ENCODE measurements at regions not wholly inside any gene's neighbourhood (a gene's known extent, or its start where the extent isn't known, plus 50 kb on each side); places are given as distances from the start of the nearest gene placed in this dataset.
"Not testable (repeated sequence)": the region's sequence is repeated elsewhere in the genome, so short reads cannot be mapped to it uniquely, and the experiment has no call there.

DNA sequence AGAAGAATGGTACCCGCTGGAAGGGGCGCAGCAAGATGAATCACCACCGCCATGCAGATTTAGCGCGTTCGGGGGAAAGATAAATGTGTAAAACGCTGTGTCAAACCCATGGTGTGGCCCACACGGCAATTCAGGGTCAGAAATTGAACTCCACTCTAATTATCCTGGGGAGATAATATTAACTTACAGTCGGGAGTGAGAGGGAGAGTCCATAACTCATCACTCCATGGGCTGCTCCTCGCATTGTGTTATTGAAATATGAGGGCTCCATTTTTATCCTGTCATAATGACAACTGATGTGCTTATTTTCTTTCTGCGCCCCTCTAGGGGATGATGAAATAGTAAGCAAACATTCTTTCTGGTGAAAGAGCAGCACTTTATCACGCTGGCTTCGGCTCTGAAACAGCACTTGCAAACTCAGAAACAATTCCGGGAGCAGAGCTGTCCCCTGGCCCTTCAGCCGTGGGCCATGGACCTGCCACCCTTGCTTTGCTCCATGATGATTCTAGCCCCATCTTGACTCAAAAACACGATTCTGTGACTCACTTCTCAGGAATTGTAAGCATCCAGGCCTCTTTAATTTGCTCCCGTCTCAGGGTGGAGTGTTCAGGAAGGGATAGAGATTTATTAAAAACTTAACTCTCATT is 431.6 kb downstream of the IRX1 start:
- no peaks in the 10 kb centered on the region for H3K36me3 Mint-ChIP-seq (ENCODE audit: low read depth)
- intact Hi-C loops (cut with micrococcal nuclease), result no loop called here
- H3K4me1 Mint-ChIP-seq, result peaks cover 4% of the 10 kb centered on the region
- ATAC-seq (ENCODE audit: low read depth) (no peak), DNase-seq (no peak)
- CTCF ChIA-PET, result no interaction called here
- TF ChIP-seq, protein P1, sequence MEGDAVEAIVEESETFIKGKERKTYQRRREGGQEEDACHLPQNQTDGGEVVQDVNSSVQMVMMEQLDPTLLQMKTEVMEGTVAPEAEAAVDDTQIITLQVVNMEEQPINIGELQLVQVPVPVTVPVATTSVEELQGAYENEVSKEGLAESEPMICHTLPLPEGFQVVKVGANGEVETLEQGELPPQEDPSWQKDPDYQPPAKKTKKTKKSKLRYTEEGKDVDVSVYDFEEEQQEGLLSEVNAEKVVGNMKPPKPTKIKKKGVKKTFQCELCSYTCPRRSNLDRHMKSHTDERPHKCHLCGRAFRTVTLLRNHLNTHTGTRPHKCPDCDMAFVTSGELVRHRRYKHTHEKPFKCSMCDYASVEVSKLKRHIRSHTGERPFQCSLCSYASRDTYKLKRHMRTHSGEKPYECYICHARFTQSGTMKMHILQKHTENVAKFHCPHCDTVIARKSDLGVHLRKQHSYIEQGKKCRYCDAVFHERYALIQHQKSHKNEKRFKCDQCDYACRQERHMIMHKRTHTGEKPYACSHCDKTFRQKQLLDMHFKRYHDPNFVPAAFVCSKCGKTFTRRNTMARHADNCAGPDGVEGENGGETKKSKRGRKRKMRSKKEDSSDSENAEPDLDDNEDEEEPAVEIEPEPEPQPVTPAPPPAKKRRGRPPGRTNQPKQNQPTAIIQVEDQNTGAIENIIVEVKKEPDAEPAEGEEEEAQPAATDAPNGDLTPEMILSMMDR (IDR thresholded peaks at IDR 0.05), result no peak
- POLR2A ChIA-PET, result no interaction called here
- no peak overlapping the region for H3K4me3 Mint-ChIP-seq
- H3K9me3 Mint-ChIP-seq, result peaks cover 8% of the 10 kb centered on the region
- no peak overlapping the region for H3K27ac Mint-ChIP-seq
- H3K27me3 Mint-ChIP-seq, result no peaks in the 10 kb centered on the region

DNA sequence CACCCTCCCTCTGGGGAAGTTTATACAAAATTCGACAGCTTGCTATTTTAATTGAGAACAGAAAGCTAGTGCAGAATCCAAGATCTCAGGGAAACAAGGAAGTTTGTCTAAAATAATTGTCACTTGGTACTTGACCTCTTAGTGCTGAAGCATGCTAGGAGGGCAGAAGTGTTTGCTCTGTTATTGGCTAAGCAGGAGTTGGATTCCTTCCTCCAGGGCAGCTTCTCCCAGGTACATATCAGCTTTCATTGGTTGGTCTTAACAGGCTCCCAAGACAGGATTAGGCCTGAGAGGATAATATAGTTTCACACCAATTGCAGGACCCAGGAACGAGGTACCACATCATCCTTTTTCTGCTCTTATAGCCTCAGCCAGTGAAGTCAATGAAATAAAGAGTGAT is 432.8 kb downstream of the IRX1 start:
- intact Hi-C loops (cut with micrococcal nuclease), result no loop called here
- DNase-seq (no peak), ATAC-seq (ENCODE audit: low read depth) (no peak)
- Mint-ChIP-seq H3K36me3 (ENCODE audit: low read depth) (no peaks in the 10 kb centered on the region), H3K9me3 (peaks cover 8% of the 10 kb centered on the region), H3K27ac (no peak overlapping the region), H3K4me3 (no peak overlapping the region), H3K4me1 (no peaks in the 10 kb centered on the region), H3K27me3 (no peaks in the 10 kb centered on the region)
- POLR2A ChIA-PET, result no interaction called here
- TF ChIP-seq, protein P1 (IDR thresholded peaks at IDR 0.05), result no peak
- CTCF ChIA-PET, result no interaction called here

DNA sequence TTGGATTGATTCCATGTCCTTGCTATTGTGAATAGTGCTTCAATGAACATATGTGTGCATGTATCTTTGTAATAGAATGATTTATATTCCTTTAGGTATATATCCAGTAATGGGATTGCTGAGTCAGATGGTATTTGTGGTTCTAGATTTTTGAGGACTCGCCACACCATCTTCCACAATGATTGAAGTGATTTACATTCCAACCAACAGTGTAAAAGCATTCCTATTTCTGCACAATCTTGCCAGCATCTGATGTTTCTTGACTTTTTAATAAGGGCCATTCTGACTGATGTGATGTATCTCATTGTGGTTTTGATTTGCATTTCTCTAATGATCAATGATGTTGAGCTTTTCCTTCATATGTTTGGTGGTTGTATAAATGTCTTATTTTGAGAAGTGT is 437.9 kb downstream of the IRX1 start:
- H3K9me3 Mint-ChIP-seq; H3K4me3 Mint-ChIP-seq; H3K4me1 Mint-ChIP-seq; intact Hi-C loops (cut with micrococcal nuclease); H3K27ac Mint-ChIP-seq; DNase-seq; ATAC-seq (ENCODE audit: low read depth); POLR2A ChIA-PET; CTCF ChIA-PET; H3K36me3 Mint-ChIP-seq (ENCODE audit: low read depth); H3K27me3 Mint-ChIP-seq: not testable (repeated sequence)

DNA sequence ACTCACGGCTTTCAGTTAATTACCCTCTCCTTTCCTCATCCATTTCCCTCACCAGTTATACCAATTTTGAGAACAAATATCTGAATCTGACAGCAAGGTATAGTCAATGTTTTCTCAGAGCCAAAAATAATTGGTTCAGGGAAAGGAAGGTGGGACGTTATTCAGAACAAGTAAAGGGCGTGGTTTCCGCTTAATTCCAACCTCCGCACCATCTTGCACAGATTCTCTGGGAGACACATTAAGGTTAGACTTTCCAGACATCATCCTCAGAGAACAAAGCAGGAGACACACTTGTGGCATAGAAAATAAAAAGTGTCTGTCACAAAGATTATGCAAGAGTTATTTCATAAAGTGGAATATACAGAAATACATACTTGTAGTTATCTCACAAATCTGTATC is 441.2 kb downstream of the IRX1 start:
- DNase-seq (no peak), ATAC-seq (ENCODE audit: low read depth) (no peak)
- intact Hi-C loops (cut with micrococcal nuclease), result no loop called here
- no peak overlapping the region for H3K27ac Mint-ChIP-seq
- H3K27me3 Mint-ChIP-seq, result no peaks in the 10 kb centered on the region
- H3K4me3 Mint-ChIP-seq, result no peak overlapping the region
- CTCF ChIA-PET, result no interaction called here
- no peaks in the 10 kb centered on the region for H3K9me3 Mint-ChIP-seq
- H3K4me1 Mint-ChIP-seq, result no peaks in the 10 kb centered on the region
- POLR2A ChIA-PET, result no interaction called here
- no peaks in the 10 kb centered on the region for H3K36me3 Mint-ChIP-seq (ENCODE audit: low read depth)
- TF ChIP-seq, protein P1 (IDR thresholded peaks at IDR 0.05), result no peak

DNA sequence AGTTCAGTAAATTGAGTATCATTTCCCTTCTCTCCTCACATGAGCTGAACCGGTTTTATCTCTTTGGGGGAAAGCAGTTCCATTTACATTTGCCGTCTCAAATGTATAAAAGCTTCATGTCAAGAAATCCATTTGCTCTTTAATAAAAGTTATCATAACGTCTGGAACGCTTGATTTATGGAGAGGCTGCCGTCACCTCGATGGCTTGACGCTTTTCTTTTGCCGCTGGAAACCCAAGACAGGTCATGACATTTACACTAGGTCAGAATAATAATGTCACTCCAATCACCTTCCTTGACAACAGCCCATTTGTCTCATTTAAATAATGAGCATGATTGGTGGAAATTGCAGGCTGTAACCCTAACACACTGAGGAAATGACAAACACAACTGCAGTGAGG is 443.4 kb downstream of the IRX1 start:
- Mint-ChIP-seq H3K36me3 (ENCODE audit: low read depth) (no peaks in the 10 kb centered on the region), H3K27me3 (no peaks in the 10 kb centered on the region), H3K27ac (no peak overlapping the region), H3K9me3 (no peaks in the 10 kb centered on the region), H3K4me3 (no peak overlapping the region), H3K4me1 (no peaks in the 10 kb centered on the region)
- DNase-seq (no peak), ATAC-seq (ENCODE audit: low read depth) (no peak)
- TF ChIP-seq, protein P1 (IDR thresholded peaks at IDR 0.05), result no peak
- POLR2A ChIA-PET, result no interaction called here
- intact Hi-C loops (cut with micrococcal nuclease), result no loop called here
- CTCF ChIA-PET, result no interaction called here

DNA sequence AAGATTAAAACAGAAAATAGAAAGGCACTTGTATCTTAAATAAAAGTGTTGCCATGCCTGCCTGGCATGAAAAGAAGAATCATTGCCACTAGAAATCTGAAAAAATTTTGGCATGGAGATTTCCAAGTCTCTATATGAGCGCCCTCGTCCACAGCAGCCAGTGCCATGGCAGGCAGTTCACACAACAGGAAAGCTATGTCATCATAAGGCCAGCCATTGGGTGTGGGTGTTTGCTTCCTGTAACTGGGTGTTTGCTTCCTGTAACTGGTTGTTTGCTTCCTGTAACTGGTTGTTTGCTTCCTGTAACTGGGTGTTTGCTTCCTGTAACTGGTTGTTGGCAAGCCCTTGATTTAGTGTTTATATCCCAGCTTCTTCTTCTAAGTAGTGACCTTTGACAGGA is 446.7 kb downstream of the IRX1 start:
- Mint-ChIP-seq H3K36me3 (ENCODE audit: low read depth) (no peaks in the 10 kb centered on the region), H3K27ac (no peak overlapping the region), H3K9me3 (no peaks in the 10 kb centered on the region), H3K27me3 (no peaks in the 10 kb centered on the region), H3K4me1 (no peaks in the 10 kb centered on the region), H3K4me3 (no peak overlapping the region)
- CTCF ChIA-PET, result no interaction called here
- no peak for ATAC-seq (ENCODE audit: low read depth)
- POLR2A ChIA-PET, result no interaction called here
- intact Hi-C loops (cut with micrococcal nuclease), result no loop called here
- TF ChIP-seq, protein P1 (IDR thresholded peaks at IDR 0.05), result no peak
- DNase-seq, result no peak

Measured in activated B cell treated with CpG ODN at 0.5 μM for 24 hours (primary cell).